Right ventricle myocardium superior (tissue), 1 donor: ENCODE measurements at regions not wholly inside any gene's neighbourhood (a gene's known extent, or its start where the extent isn't known, plus 50 kb on each side); places are given as distances from the start of the nearest gene placed in this dataset.

Source experiments
- ATAC-seq: fragments of 200-7000 bp; cut with Tn5 transposase; one replicate; pipeline ENCODE4 v1.9.1; 2020; ENCODE audit warnings: mild to moderate bottlenecking; ENCODE audit not compliant: poor library complexity
- DNase-seq: peaks from one replicate; pipeline ENCODE4 v3.0.0-alpha.2; 2020
- intact Hi-C: fragments of 100-400 bp; cut with DNase I; formaldehyde crosslinking; loops from one replicate; pipeline ENCODE4 v1.11.2; 2022
- donor health status: DM: no; HTN: yes; CAD: no; lungs with severe emphysema.

GRCh38 chr11:133726542-133726941 is 118.8 kb downstream of the SPATA19 start:
- DNase-seq (no peak), ATAC-seq (no peak)
- intact Hi-C loops = no loop called here

GRCh38 chr11:133724116-133724515 is 121.2 kb downstream of the SPATA19 start:
- intact Hi-C loops = no loop called here
- DNase-seq = no peak
- ATAC-seq = no peak

GRCh38 chr11:133723056-133723455 is 122.3 kb downstream of the SPATA19 start:
- DNase-seq (no peak), ATAC-seq (no peak)
- intact Hi-C loops = no loop called here

- DNase-seq (no peak), ATAC-seq (no peak)
- intact Hi-C loops = no loop called here
These were observed 124.4 kb downstream of the SPATA19 start for GRCh38 chr11:133720951-133721350.

- ATAC-seq (no peak), DNase-seq (no peak)
- intact Hi-C loops = no loop called here
These were observed 125.6 kb downstream of the SPATA19 start for GRCh38 chr11:133719532-133720235.

- DNase-seq = no peak
- intact Hi-C loops = no loop called here
- no peak for ATAC-seq
These were observed 126.5 kb downstream of the SPATA19 start for GRCh38 chr11:133718831-133719230.

- intact Hi-C loops = no loop called here
- DNase-seq (no peak), ATAC-seq (no peak)
These were observed 127.1 kb downstream of the SPATA19 start for GRCh38 chr11:133718238-133718637.

- intact Hi-C loops = no loop called here
- no peak for ATAC-seq
- no peak for DNase-seq
These were observed 128.7 kb downstream of the SPATA19 start for GRCh38 chr11:133716602-133717001.

GRCh38 chr11:133715602-133716001 is 129.7 kb downstream of the SPATA19 start:
- ATAC-seq (no peak), DNase-seq (no peak)
- intact Hi-C loops = no loop called here

GRCh38 chr11:133714471-133715375 is 130.6 kb downstream of the SPATA19 start:
- no peak for ATAC-seq
- DNase-seq = no peak
- intact Hi-C loops = no loop called here

GRCh38 chr11:133713844-133714243 is 131.5 kb downstream of the SPATA19 start:
- ATAC-seq (peak; percentile 41), DNase-seq (no peak)
- intact Hi-C loops = no loop called here

- DNase-seq (no peak), ATAC-seq (no peak)
- intact Hi-C loops = no loop called here
These were observed 131.9 kb downstream of the SPATA19 start for GRCh38 chr11:133713406-133713805.

GRCh38 chr11:133712051-133712560 is 133.2 kb downstream of the SPATA19 start:
- DNase-seq (no peak), ATAC-seq (no peak)
- intact Hi-C loops = no loop called here

GRCh38 chr11:133711545-133711944 is 133.8 kb downstream of the SPATA19 start:
- intact Hi-C loops = no loop called here
- no peak for ATAC-seq
- DNase-seq = no peak

GRCh38 chr11:133710681-133711240 is 134.6 kb downstream of the SPATA19 start:
- DNase-seq (no peak), ATAC-seq (peak; percentile 78)
- intact Hi-C loops = no loop called here

- DNase-seq (no peak), ATAC-seq (no peak)
- intact Hi-C loops = no loop called here
These were observed 135.1 kb downstream of the SPATA19 start for GRCh38 chr11:133710241-133710640.

- ATAC-seq = no peak
- DNase-seq = no peak
- intact Hi-C loops = no loop called here
These were observed 136.7 kb downstream of the SPATA19 start for GRCh38 chr11:133708547-133709051.

GRCh38 chr11:133706925-133707794 is 138.2 kb downstream of the SPATA19 start:
- DNase-seq (no peak), ATAC-seq (no peak)
- intact Hi-C loops = no loop called here
